HCT116 (cell line): ENCODE measurements at regions not wholly inside any gene's neighbourhood (a gene's known extent, or its start where the extent isn't known, plus 50 kb on each side); places are given as distances from the start of the nearest gene placed in this dataset.

Experiments
- ELF1 ChIP-seq: IDR thresholded peaks from 2 replicates; pipeline ENCODE4 v1.6.1; 2012; ENCODE audit warnings: low read depth, borderline replicate concordance
- EZH2phosphoT487 ChIP-seq: fragments of 200-600 bp; IDR thresholded peaks from 2 replicates; pipeline ENCODE4 v1.6.1; 2018; ENCODE audit warnings: antibody characterized with exemption, borderline replicate concordance
- JUND ChIP-seq: IDR thresholded peaks from 2 replicates; pipeline ENCODE4 v1.6.1; 2012
- POLR2A ChIP-seq: IDR thresholded peaks from 2 replicates; pipeline ENCODE4 v1.7.0; 2011; ENCODE audit warnings: borderline replicate concordance; ENCODE audit not compliant: insufficient read depth, insufficient read length; ENCODE audit errors: extremely low read depth
- POLR2AphosphoS5 ChIP-seq: IDR thresholded peaks from 2 replicates; pipeline ENCODE4 v1.6.1; 2011; ENCODE audit warnings: mild to moderate bottlenecking, low read depth, low read length, moderate library complexity
- RAD21 ChIP-seq: IDR thresholded peaks from 2 replicates; pipeline ENCODE4 v1.6.1; 2012; ENCODE audit warnings: low read depth, mild to moderate bottlenecking
- TF ChIP-seq, protein P1 (sequence below): IDR thresholded peaks from 2 replicates; pipeline ENCODE4 v1.6.1; 2012

DNA sequence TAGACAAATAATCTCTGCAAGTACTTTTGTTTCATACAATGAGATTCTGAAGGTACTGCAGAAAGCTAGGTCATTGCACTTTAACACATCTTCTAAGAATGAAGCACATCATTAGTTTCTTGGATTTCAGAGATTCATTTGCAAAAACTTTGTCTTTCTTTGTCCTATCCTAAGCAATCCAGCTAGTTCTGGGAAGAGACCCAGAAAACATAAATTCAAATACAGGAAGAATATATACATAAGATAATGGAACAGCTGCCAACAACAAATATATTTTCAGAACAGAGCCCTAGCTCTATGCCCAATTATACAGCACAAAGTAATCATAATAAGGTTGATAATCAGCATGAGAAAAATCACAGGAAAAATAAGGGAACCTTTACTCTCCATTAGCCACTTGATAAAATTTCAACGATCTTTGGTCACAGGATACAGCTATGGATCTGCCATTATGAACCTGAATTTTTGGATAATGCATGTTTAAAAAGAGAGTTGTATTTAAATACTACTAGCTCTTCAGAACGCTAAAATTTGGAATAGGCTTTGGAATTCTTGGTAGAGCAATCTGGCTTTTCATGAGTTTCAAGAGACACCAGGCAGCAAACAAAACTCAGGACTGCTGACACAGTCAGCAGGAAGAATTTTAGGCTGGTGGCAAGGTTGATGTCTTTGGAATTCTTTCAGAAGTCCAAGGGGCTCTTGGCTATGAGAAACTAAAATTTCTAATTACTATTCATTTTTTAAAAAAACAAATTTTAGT, 250.4 kb upstream of the SMIM21 start:
- TF ChIP-seq EZH2phosphoT487 (no peak), ELF1 (no peak), JUND (no peak), POLR2A (no peak), POLR2AphosphoS5 (no peak), RAD21 (no peak)
- TF ChIP-seq, protein P1, sequence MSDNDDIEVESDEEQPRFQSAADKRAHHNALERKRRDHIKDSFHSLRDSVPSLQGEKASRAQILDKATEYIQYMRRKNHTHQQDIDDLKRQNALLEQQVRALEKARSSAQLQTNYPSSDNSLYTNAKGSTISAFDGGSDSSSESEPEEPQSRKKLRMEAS: no peak
